B cell (primary cell): ENCODE measurements at regions not wholly inside any gene's neighbourhood (a gene's known extent, or its start where the extent isn't known, plus 50 kb on each side); places are given as distances from the start of the nearest gene placed in this dataset.
"Not testable (repeated sequence)": the region's sequence is repeated elsewhere in the genome, so short reads cannot be mapped to it uniquely, and the experiment has no call there.

Experiments
- ATAC-seq: fragments of 200-7000 bp; cut with Tn5 transposase; one replicate; pipeline ENCODE4 v1.10.0; 2021; ENCODE audit warnings: low read depth, mild to moderate bottlenecking, moderate number of reproducible peaks, moderate library complexity
- CTCF ChIA-PET: fragments of 350-600 bp; sonication (Branson Sonifier 250); formaldehyde crosslinking; loops from one replicate; lab custom pipeline; 2021; ENCODE audit warnings: antibody characterized with exemption, inconsistent platforms; lab: Charles Lee
- POLR2A ChIA-PET: fragments of 350-600 bp; sonication (Branson Sonifier 250); formaldehyde crosslinking; loops from one replicate; lab custom pipeline; 2021; ENCODE audit warnings: antibody characterized with exemption; lab: Charles Lee
- DNase-seq: peaks from one replicate; pipeline ENCODE4 v3.0.0; 2013
- H2AFZ ChIP-seq: 2 replicates; pipeline ENCODE4 v1.6.1; 2012; ENCODE audit warnings: mild to moderate bottlenecking, low read depth, low read length; ENCODE audit not compliant: insufficient read depth, poor library complexity, severe bottlenecking
- H3K27ac ChIP-seq, 2 donors: 1 replicate in 1 of 2; 2 replicates in 1 of 2; pipeline ENCODE4 v1.5.1; 2012 to 2013; ENCODE audit warnings: low read length in 2 of 2, mild to moderate bottlenecking in 2 of 2, moderate library complexity in 1 of 2
- H3K27me3 ChIP-seq, 4 experiments: fragments of 200-600 bp in 1 of 4; sonication (generic) in 1 of 4; replicated peaks in 1 of 4; 1 replicate in 2 of 4; 2 replicates in 2 of 4; pipeline versions ENCODE4 v1.6.1 to v1.7.0; 2013 to 2016; ENCODE audit warnings: low read length in 3 of 4, mild to moderate bottlenecking in 2 of 4, mixed read lengths in 1 of 4, moderate library complexity in 1 of 4; ENCODE audit not compliant: insufficient read depth in 4 of 4, control insufficient read depth in 3 of 4; ENCODE audit errors: control extremely low read depth in 1 of 4
- H3K36me3 ChIP-seq, 2 experiments: replicated peaks in 1 of 2; 1 replicate in 1 of 2; 2 replicates in 1 of 2; pipeline versions ENCODE4 v1.6.1 to v1.7.1; 2013; ENCODE audit warnings: low read length in 1 of 2; ENCODE audit not compliant: insufficient read depth in 2 of 2, control insufficient read depth in 1 of 2; ENCODE audit errors: control extremely low read depth in 1 of 2, extremely low read depth in 1 of 2
- H3K4me1 ChIP-seq, 2 donors: fragments of 200-600 bp in 1 of 2; sonication (generic) in 1 of 2; 1 replicate in 1 of 2; 2 replicates in 1 of 2; pipeline versions ENCODE4 v1.5.1 to v1.6.1; 2013 to 2017; ENCODE audit warnings: low read length in 2 of 2; ENCODE audit not compliant: control insufficient read depth in 2 of 2, insufficient read depth in 2 of 2
- H3K4me2 ChIP-seq: replicated peaks from 2 replicates; pipeline ENCODE3; 2012; ENCODE audit warnings: mild to moderate bottlenecking, low read depth, low read length; ENCODE audit not compliant: poor library complexity, severe bottlenecking
- H3K4me3 ChIP-seq, 5 experiments: fragments of 200-600 bp in 1 of 5; sonication (generic) in 1 of 5; 1 replicate in 3 of 5; 2 replicates in 2 of 5; pipeline versions ENCODE4 v1.5.1 to v1.7.0; 2011 to 2016; ENCODE audit warnings: low read length in 4 of 5, mild to moderate bottlenecking in 4 of 5, low read depth in 2 of 5, control low read depth in 1 of 5, moderate library complexity in 1 of 5; ENCODE audit not compliant: insufficient read depth in 1 of 5; ENCODE audit errors: control extremely low read depth in 1 of 5, extremely low read depth in 1 of 5
- H3K79me2 ChIP-seq: fragments of 200-600 bp; sonication (generic); one replicate; pipeline ENCODE4 v1.6.0; 2016; ENCODE audit warnings: low read length; ENCODE audit not compliant: control insufficient read depth, insufficient read depth
- H3K9ac ChIP-seq: fragments of 200-600 bp; sonication (generic); 2 replicates; pipeline ENCODE4 v1.6.1; 2017; ENCODE audit warnings: mild to moderate bottlenecking, low read length, moderate library complexity
- H3K9me3 ChIP-seq, 3 donors: one replicate each; pipeline versions ENCODE4 v1.6.1 to v1.7.1; 2013; ENCODE audit warnings: low read length in 2 of 3; ENCODE audit not compliant: control insufficient read depth in 2 of 3, insufficient read depth in 1 of 3; ENCODE audit errors: control extremely low read depth in 1 of 3
- H4K20me1 ChIP-seq: 2 replicates; pipeline ENCODE4 v1.6.0; 2012; ENCODE audit warnings: mild to moderate bottlenecking, low read length; ENCODE audit not compliant: insufficient read depth, control insufficient read depth, poor library complexity, severe bottlenecking
- H3K27ac Mint-ChIP-seq: one replicate; pipeline ENCODE4 v1.8.0; 2021; ENCODE audit warnings: mixed read lengths
- H3K27me3 Mint-ChIP-seq: one replicate; pipeline ENCODE4 v1.8.0; 2021; ENCODE audit warnings: mixed read lengths
- H3K4me1 Mint-ChIP-seq: one replicate; pipeline ENCODE4 v1.8.0; 2021; ENCODE audit warnings: mixed read lengths
- H3K4me3 Mint-ChIP-seq: one replicate; pipeline ENCODE4 v1.8.0; 2021; ENCODE audit warnings: mixed read lengths
- H3K9me3 Mint-ChIP-seq: one replicate; pipeline ENCODE4 v1.8.0; 2022; ENCODE audit warnings: mixed read lengths; ENCODE audit not compliant: insufficient read depth
- EZH2 ChIP-seq: IDR thresholded peaks from 2 replicates; pipeline ENCODE4 v1.6.1; 2012; ENCODE audit warnings: borderline replicate concordance, low read depth, mild to moderate bottlenecking, moderate library complexity, low read length; ENCODE audit not compliant: insufficient read depth, poor library complexity, severe bottlenecking
- WGBS: methylation state at CpG from one replicate; pipeline ENCODE4 v1.1.5; 2013; ENCODE audit warnings: missing lambda C conversion rate; ENCODE audit not compliant: insufficient coverage; 5-methylcytosine and 5-hydroxymethylcytosine counted together
- intact Hi-C: fragments of 100-400 bp; cut with micrococcal nuclease; formaldehyde crosslinking; loops from one replicate; pipeline ENCODE4 v1.10.0; 2022
- TF ChIP-seq, protein P1 (sequence below): fragments of 200-600 bp; IDR thresholded peaks from one replicate; pipeline ENCODE4 v1.8.0; 2022; ENCODE audit warnings: antibody characterized with exemption, mild to moderate bottlenecking

DNA sequence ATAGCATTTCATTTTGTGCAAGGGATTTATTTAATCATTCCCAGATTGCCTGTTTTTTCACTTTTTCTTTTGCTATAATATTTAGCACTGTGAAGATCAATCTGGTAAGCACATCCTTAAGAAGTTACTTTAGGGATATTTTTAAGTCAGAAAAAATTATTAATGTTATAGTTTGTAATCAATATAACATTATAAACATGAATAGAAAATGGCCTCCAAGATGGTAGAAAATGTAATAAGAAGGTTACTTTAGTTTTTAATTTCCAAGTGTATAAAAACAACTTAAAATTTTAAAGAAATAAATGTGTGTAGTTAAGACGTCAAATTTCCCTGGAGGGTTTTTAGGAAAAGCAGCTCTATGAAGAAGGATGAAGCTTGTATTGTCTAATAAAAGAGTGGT is 81.9 kb upstream of the SERPINE2 start:
- ATAC-seq: no peak
- H3K4me2 ChIP-seq: no peak overlapping the region
- POLR2A ChIA-PET: no interaction called here
- no CpG with 5 or more reads among the region's 1 CpG for WGBS
- H3K79me2 ChIP-seq: no peaks in the 10 kb centered on the region
- DNase-seq: no peak
- H4K20me1 ChIP-seq: no peaks in the 10 kb centered on the region
- H3K27ac ChIP-seq: no peak overlapping the region
- CTCF ChIA-PET: no interaction called here
- no peak overlapping the region for H3K4me3 ChIP-seq
- Mint-ChIP-seq H3K27me3 (peaks cover 16% of the 10 kb centered on the region), H3K4me1 (no peaks in the 10 kb centered on the region), H3K4me3 (no peak overlapping the region), H3K9me3 (peaks cover 10% of the 10 kb centered on the region), H3K27ac (no peak overlapping the region)
- intact Hi-C loops: no loop called here
- no peaks in the 10 kb centered on the region for H3K36me3 ChIP-seq
- H3K9me3 ChIP-seq: peaks cover 0 to 1% (median 0%) of the 10 kb centered on the region in 3 donors
- no peak overlapping the region for H2AFZ ChIP-seq
- H3K27me3 ChIP-seq: peaks cover 0 to 4% (median 0%) of the 10 kb centered on the region in 4 experiments
- H3K4me1 ChIP-seq: no peaks in the 10 kb centered on the region
- no peak for TF ChIP-seq EZH2
- TF ChIP-seq, protein P1, sequence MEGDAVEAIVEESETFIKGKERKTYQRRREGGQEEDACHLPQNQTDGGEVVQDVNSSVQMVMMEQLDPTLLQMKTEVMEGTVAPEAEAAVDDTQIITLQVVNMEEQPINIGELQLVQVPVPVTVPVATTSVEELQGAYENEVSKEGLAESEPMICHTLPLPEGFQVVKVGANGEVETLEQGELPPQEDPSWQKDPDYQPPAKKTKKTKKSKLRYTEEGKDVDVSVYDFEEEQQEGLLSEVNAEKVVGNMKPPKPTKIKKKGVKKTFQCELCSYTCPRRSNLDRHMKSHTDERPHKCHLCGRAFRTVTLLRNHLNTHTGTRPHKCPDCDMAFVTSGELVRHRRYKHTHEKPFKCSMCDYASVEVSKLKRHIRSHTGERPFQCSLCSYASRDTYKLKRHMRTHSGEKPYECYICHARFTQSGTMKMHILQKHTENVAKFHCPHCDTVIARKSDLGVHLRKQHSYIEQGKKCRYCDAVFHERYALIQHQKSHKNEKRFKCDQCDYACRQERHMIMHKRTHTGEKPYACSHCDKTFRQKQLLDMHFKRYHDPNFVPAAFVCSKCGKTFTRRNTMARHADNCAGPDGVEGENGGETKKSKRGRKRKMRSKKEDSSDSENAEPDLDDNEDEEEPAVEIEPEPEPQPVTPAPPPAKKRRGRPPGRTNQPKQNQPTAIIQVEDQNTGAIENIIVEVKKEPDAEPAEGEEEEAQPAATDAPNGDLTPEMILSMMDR: no peak
- H3K9ac ChIP-seq: no peak overlapping the region

DNA sequence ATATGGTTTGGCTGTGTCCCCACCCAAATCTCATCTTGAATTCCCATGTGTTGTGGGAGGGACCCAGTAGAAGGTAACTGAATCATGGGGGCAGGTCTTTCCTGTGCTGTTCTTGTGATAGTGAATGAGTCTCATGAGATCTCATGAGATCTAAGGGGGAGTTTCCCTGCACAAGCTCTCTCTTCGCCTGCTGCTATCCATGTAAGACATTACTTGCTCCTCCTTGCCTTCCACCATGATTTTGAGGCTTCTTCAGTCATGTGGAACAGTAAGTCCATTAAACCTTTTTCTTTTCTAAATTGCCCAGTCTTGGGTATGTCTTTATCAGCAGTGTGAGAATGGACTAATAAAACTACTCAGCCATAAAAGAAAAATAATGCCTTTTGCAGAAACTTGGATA is 80.8 kb upstream of the SERPINE2 start:
- intact Hi-C loops, DNase-seq, H3K27ac Mint-ChIP-seq, H3K36me3 ChIP-seq, H3K27ac ChIP-seq, CTCF ChIA-PET, H3K79me2 ChIP-seq, H3K9me3 Mint-ChIP-seq, H4K20me1 ChIP-seq, H3K4me1 Mint-ChIP-seq, H3K4me3 Mint-ChIP-seq, H2AFZ ChIP-seq, H3K9ac ChIP-seq, H3K4me1 ChIP-seq, H3K27me3 ChIP-seq, H3K4me3 ChIP-seq, POLR2A ChIA-PET, ATAC-seq, H3K4me2 ChIP-seq, H3K9me3 ChIP-seq: not testable (repeated sequence)
- H3K27me3 Mint-ChIP-seq: peaks cover 24% of the 10 kb centered on the region
- no CpG with 5 or more reads among the region's 1 CpG for WGBS
